ENCODE measurements at regions not wholly inside any gene's neighbourhood (a gene's known extent, or its start where the extent isn't known, plus 50 kb on each side); places are given as distances from the start of the nearest gene placed in this dataset.

- TF ChIP-seq CTCF (IDR thresholded peaks at IDR 0.05) (no peak), EZH2 (IDR thresholded peaks at IDR 0.05; ENCODE audit: borderline replicate concordance, insufficient read depth, low read depth, low read length, poor library complexity, severe bottlenecking) (no peak)
Observed at GRCh38 chr6:145032562-145033145, 702.7 kb downstream of the EPM2A start.
